GM12892 (cell line): ENCODE measurements at regions not wholly inside any gene's neighbourhood (a gene's known extent, or its start where the extent isn't known, plus 50 kb on each side); places are given as distances from the start of the nearest gene placed in this dataset.

Experiments used
- POLR2A ChIP-seq: IDR thresholded peaks from 2 replicates; pipeline ENCODE4 v1.6.1; 2011; ENCODE audit warnings: low read depth, low read length, control low read depth
- POLR2AphosphoS5 ChIP-seq: IDR thresholded peaks from 2 replicates; pipeline ENCODE4 v1.6.1; 2011; ENCODE audit warnings: low read depth, low read length, control low read depth
- TAF1 ChIP-seq: IDR thresholded peaks from 2 replicates; pipeline ENCODE4 v1.6.1; 2011; ENCODE audit warnings: low read depth, mild to moderate bottlenecking, control low read depth, low read length, borderline replicate concordance

DNA sequence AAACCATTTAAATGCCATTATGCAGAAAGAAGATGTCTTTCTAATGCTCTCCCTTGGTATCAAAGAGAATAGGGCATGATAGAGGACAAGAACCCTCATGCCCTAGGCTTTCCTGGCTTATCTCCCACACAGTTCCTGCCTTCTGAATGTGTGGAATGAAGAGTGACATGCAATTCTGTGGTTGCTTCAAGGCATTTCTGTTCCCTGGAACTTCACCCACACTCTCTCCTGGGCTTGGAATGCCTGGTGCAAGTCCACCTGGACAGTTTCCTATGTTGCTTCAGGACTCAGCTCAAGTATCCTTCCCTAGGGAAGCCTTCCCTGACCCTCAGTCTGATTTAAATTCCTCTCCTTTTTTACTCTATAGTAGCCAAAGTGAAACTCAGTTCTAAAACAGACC is 53.8 kb upstream of the DRD2 start:
- no peak for TF ChIP-seq TAF1
- no peak for TF ChIP-seq POLR2A
- no peak for TF ChIP-seq POLR2AphosphoS5
